HepG2 (cell line): ENCODE measurements at regions not wholly inside any gene's neighbourhood (a gene's known extent, or its start where the extent isn't known, plus 50 kb on each side); places are given as distances from the start of the nearest gene placed in this dataset.

ENCODE experiments used
- KDM5B ChIP-seq: sonication (generic); formaldehyde crosslinking; IDR thresholded peaks from 2 replicates; pipeline ENCODE4 v1.4.0; 2020; ENCODE audit warnings: missing genetic modification reagents, mild to moderate bottlenecking, borderline replicate concordance
- RXRB ChIP-seq: IDR thresholded peaks from 2 replicates; pipeline ENCODE4 v1.6.1; 2016; ENCODE audit warnings: borderline replicate concordance, missing genetic modification reagents, missing compliant biosample characterization
- TBL1XR1 ChIP-seq: fragments of 150-350 bp; IDR thresholded peaks from 2 replicates; pipeline ENCODE4 v1.6.1; 2014; ENCODE audit warnings: borderline replicate concordance, low read length; ENCODE audit not compliant: partially characterized antibody
- ZFP37 ChIP-seq: sonication (generic); formaldehyde crosslinking; IDR thresholded peaks from 2 replicates; pipeline ENCODE4 v1.4.0; 2020; ENCODE audit warnings: missing genetic modification reagents, borderline replicate concordance
- TF ChIP-seq, protein P1 (sequence below): sonication (generic); formaldehyde crosslinking; conservative IDR thresholded peaks from 2 replicates; pipeline ENCODE4 v1.8.0; 2022; ENCODE audit warnings: low read depth, missing genetic modification reagents
- TF ChIP-seq, protein P2 (sequence below): sonication (generic); formaldehyde crosslinking; IDR thresholded peaks from 2 replicates; pipeline ENCODE4 v1.4.0; 2020; ENCODE audit warnings: missing genetic modification reagents

DNA sequence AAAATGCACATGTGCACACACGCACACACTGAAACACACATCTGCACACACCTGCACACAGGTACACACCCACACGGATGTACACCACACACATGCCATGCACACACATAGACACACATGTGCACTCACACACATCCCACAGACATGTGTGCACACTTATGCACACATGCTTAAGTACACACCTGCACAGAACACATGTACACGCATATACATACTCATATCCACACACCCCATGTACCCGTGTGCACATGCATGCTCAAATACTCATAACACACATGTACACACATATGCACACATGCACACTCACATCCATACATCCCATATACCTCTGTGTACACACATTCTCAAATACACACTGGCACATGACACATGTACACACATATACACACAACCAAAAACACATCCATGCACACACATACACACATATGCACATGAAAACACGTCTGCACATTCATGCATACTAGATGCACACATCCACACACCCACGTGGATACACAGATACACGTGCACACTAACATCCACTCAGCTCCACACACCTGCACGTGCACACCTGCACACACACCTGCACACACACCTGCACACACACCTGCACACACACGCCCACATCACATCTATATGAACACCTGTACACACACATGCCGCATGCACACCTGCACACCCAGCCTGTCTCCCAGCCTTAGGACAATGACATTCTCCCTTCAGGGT is 336.7 kb downstream of the ADGRD1 start:
- no peak for TF ChIP-seq KDM5B
- TF ChIP-seq, protein P1, sequence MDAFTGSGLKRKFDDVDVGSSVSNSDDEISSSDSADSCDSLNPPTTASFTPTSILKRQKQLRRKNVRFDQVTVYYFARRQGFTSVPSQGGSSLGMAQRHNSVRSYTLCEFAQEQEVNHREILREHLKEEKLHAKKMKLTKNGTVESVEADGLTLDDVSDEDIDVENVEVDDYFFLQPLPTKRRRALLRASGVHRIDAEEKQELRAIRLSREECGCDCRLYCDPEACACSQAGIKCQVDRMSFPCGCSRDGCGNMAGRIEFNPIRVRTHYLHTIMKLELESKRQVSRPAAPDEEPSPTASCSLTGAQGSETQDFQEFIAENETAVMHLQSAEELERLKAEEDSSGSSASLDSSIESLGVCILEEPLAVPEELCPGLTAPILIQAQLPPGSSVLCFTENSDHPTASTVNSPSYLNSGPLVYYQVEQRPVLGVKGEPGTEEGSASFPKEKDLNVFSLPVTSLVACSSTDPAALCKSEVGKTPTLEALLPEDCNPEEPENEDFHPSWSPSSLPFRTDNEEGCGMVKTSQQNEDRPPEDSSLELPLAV: no peak
- TF ChIP-seq, protein P2, sequence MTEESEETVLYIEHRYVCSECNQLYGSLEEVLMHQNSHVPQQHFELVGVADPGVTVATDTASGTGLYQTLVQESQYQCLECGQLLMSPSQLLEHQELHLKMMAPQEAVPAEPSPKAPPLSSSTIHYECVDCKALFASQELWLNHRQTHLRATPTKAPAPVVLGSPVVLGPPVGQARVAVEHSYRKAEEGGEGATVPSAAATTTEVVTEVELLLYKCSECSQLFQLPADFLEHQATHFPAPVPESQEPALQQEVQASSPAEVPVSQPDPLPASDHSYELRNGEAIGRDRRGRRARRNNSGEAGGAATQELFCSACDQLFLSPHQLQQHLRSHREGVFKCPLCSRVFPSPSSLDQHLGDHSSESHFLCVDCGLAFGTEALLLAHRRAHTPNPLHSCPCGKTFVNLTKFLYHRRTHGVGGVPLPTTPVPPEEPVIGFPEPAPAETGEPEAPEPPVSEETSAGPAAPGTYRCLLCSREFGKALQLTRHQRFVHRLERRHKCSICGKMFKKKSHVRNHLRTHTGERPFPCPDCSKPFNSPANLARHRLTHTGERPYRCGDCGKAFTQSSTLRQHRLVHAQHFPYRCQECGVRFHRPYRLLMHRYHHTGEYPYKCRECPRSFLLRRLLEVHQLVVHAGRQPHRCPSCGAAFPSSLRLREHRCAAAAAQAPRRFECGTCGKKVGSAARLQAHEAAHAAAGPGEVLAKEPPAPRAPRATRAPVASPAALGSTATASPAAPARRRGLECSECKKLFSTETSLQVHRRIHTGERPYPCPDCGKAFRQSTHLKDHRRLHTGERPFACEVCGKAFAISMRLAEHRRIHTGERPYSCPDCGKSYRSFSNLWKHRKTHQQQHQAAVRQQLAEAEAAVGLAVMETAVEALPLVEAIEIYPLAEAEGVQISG (CRISPR knock-in tag): no peak
- TF ChIP-seq TBL1XR1: no peak
- no peak for TF ChIP-seq ZFP37 (CRISPR knock-in tag)
- no peak for TF ChIP-seq RXRB (CRISPR knock-in tag)
